DMS114 treated with DMSO at 0.1 percent for 48 hours (cell line): ENCODE measurements at regions not wholly inside any gene's neighbourhood (a gene's known extent, or its start where the extent isn't known, plus 50 kb on each side); places are given as distances from the start of the nearest gene placed in this dataset.

ENCODE experiments used
- DNase-seq: peaks from one replicate; lab custom pipeline; 2025; ENCODE audit not compliant: unreplicated experiment; lab: John Stamatoyannopoulos, UW

DNA sequence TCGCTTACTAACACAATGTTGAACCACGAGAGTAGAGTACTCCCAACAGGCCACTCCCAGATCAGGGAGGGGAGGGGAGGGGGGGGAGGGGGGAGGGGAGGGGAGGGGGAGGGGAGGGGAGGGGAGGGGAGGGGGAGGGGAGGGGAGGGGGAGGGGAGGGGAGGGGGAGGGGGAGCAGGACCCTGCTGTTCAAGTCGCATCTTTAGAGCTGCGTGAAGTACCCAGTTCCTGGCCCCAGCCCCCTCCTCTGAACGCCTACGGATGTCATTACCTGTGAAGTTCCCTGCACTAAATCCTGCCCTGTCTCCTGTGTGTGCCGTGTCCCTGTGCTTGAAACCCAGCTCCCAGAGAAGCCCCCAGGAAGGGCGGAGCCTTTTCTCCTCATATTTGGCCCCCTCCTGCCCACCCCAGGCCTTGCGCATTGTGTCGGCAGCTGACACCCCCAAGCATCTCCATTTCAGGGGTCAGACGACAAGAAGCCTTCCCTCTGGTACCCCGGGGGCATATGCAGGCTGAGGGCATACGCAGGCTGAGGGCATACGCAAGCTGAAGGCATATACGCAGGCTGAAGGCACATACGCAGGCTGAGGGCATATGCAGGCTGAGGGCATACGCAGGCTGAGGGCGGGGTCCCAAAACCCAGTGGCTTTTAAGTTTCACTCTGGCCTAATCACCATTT lies 330.2 kb downstream of the C16orf95 start:
- DNase-seq: no peak

- no peak for DNase-seq
Measured at GRCh38 chr16:86987746-86988670, 329.2 kb downstream of the C16orf95 start.

DNA sequence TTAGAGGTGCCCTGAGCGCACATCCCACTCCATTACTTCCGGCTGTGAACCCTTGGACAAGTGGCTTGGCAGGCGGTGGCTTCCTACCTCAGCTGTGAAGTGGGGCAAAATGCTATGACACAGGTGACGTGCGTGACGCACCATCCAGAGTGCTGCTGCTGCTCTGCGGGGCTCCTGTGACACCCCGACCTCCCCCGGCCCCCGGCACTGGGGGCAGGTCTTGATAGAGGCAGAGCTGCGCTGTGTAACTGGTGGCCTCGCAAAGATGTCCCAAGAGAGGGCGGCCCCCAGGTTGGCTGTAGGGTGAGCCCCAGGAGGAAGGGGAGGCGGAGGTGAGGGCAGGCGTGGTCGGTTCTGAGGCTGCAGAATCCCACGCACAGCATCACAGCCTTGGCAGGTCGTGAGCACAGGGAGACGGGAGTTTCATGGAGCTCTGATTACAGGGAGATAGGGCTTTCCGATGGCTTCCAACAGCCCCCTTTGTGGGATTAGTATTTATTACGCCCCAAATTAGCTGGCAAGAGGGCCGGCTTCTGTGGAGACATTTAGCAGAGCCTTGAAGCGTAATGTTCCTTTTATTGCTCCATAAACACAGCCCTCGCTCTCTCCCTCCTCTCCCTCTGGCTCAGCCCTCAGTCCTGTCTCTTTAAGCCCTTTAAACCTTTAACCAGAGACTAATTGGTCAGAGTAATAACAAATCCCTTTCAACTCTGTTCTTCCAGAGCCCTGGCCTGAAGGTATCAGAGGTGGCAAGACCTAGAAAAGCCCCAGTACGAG lies 328.1 kb downstream of the C16orf95 start:
- DNase-seq: no peak

DNA sequence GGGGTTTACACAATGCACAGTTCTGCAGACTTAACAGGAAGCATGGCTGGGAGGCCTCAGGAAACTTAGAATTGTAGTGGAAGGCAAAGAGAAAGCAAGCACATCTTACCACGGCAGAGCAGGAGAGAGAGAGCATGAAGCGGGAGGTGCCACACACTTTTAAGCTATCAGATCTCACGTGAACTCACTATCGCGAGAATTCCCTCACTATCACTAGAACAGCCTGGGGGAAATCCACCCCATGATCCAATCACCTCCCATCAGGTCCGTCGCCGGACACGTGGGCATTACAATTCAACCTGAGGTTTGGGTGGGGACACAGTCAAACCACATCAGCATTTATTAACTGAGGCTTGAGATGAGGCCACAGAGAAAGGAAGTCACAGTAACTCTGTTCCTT lies 326.7 kb downstream of the C16orf95 start:
- DNase-seq: no peak

- DNase-seq: no peak
Measured at GRCh38 chr16:86991679-86992078, 325.5 kb downstream of the C16orf95 start.

- no peak for DNase-seq
Measured at GRCh38 chr16:86992587-86992986, 324.6 kb downstream of the C16orf95 start.

DNA sequence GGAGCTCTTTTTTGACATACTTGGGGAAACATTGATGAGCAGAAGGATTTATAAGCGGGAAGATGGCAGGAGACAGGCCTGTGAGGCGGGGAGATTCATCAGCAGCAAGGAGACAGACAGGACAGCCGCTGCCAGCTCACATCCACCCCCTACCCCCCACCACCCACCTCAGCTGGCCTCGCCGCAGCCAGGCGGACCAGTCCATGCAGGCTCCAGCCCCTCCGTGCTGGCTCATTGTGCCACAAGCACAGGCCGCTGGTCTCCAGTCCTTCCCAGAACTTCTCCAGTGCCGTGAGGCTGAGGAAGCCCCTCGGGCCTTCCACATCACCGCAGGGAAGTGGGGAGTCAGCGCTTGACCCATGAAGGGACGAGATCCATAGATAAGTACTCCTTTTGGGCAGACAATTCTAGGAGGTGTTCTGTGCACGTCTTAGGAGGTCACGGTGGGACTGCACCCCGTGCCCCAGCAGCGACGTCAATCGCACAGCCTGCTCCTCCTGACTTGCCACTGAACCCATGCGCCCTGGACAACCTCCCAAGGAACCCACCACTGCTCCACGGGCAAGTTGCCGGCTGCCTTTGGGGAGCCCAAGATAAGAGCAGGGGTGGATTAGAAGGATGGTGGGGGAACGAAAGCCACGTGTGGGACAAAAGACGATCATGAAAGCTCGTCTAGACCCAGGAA lies 323.6 kb downstream of the C16orf95 start:
- no peak for DNase-seq

DNA sequence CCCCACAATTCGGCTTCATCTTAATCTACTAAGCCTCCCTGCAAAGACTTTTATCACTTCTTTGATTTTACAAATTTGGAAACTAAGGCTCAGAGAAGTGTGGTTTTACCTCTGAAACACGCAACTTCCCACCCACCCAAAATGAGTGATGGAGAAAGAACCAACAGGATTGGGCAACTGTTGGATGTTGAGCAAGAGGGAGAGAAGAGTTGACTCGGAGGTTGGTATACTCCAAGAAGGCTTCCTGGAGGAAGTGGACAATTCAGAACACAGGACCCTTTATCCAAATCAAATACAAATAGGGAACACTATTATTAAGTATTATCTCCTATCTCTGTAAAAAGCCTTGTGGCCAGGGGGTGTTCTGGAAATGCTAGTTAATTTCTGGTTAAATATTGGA lies 323.0 kb downstream of the C16orf95 start:
- DNase-seq: no peak

DNA sequence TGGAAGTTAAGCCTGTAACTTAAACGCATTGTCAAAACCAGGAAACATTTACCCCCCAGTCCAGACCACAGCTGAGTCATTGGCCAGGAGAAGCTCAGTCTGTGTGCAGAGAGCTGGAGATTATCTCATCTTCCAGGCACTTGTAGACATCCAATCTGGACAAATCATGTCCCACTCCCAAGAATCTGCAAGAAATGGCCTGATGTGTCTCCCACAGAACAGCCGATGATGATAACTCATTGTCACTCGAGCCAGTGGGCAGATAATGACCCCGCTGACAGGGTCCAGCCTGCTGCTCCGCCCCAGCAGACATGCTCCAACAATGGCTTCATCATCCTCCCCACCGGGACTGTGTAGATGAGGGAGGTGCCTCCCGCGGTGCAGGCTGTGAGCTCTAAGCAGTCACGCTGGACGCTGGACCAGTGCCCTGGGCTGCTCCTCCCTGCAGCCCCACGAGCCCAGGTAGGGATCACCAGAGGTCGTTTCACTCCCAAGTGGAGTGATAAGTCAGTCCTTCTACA lies 322.5 kb downstream of the C16orf95 start:
- DNase-seq: no peak

DNA sequence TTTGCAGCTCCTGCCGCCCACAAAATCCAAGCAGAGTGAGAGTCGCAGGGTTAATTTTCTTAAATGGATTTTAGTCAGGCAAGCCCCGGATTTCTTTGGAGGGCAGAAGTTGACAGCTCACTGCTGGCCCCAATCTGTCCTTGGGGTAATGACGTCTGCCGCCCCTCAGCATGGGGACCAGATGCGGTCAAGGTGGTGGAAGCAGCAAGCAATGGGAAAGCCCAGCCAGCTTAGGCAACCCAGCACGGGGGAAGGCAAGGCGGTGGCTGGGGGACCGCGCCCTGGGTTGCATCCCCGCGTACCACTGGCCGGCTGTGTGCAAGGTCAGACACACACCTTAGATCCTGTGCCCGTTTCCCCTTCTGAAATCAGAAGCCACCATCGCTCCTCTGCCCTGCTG lies 321.7 kb downstream of the C16orf95 start:
- DNase-seq: no peak

- DNase-seq: no peak
Measured at GRCh38 chr16:86996081-86996480, 321.1 kb downstream of the C16orf95 start.

- DNase-seq: no peak
Measured at GRCh38 chr16:86997058-86997457, 320.1 kb downstream of the C16orf95 start.

DNA sequence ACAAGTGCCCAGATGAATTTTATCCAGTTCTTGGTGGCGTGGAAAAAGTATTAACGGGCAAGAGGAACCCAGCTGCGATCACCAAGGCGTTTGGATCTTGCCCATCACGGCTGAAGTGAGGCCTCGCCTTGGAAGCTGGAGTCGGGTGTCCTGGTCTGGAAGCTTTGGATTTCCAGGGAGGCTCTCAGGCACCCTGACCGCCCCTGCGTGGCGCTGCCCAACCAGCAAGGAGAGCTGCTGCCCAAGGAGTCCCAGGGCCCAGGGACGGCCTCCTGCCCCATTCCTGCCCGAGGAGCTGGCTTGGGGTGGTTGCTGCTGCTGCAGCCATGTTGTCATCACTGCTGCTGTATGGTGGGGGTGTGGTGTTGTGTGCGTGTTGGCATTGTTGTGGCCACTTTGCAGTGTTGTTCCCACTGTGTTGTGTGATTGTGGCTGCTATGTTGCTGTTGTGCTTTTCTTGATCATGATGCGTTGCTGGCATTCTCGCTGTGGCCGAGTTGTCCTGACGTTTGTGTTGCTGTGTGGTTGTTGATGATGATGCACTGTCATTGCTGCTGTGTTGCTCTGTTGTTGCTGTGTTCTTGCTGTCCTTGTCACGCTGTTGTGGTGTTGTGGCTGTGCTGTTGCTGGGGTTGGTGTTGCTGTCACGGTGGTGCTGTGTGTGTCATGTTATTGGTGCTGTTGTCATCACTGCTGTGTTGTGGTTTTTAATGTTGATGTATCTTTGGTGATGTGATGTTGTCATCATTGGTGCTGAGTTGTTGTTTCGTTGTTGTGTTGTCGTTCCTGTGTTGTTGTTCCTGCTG lies 318.8 kb downstream of the C16orf95 start:
- no peak for DNase-seq

GRCh38 chr16:87000001-87000400 lies 317.2 kb downstream of the C16orf95 start:
- DNase-seq: no peak

- no peak for DNase-seq
Measured at GRCh38 chr16:87002717-87003413, 314.3 kb downstream of the C16orf95 start.

DNA sequence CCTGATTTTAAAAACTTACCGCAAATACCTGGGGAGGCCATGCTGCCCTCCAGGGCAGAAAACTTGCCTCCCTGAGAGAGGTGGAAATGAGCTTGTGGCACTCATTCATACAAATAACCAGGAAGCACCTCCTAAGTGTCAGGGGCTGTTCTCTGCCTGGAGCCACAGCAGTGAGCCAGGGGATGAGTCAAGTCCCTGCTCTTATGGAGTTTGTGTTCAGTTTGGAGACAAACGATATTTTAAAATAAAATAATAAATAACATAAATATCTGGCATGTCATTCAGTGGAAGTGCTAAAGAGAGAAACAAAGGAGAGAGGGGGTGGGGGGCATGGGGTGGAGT lies 313.8 kb downstream of the C16orf95 start:
- DNase-seq: no peak

DNA sequence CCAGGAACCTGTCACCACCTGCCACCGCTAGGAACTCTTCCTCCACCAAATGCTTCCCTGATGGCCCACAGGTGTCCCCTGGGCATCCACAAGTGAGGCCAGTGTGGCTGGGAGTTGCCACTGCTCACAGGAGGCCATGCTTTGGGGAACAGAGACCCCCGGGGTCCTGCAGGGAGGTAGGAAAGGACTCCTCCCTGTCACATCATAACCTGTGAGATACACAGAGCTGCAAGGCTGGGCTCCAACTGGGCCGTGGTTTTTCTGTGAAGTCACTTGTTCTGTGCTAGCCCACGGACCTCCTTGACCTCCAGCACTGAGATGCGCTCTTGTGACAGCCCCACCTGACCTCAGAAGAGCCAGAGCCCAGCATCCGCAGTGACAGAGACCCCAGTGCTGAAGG lies 311.2 kb downstream of the C16orf95 start:
- no peak for DNase-seq

DNA sequence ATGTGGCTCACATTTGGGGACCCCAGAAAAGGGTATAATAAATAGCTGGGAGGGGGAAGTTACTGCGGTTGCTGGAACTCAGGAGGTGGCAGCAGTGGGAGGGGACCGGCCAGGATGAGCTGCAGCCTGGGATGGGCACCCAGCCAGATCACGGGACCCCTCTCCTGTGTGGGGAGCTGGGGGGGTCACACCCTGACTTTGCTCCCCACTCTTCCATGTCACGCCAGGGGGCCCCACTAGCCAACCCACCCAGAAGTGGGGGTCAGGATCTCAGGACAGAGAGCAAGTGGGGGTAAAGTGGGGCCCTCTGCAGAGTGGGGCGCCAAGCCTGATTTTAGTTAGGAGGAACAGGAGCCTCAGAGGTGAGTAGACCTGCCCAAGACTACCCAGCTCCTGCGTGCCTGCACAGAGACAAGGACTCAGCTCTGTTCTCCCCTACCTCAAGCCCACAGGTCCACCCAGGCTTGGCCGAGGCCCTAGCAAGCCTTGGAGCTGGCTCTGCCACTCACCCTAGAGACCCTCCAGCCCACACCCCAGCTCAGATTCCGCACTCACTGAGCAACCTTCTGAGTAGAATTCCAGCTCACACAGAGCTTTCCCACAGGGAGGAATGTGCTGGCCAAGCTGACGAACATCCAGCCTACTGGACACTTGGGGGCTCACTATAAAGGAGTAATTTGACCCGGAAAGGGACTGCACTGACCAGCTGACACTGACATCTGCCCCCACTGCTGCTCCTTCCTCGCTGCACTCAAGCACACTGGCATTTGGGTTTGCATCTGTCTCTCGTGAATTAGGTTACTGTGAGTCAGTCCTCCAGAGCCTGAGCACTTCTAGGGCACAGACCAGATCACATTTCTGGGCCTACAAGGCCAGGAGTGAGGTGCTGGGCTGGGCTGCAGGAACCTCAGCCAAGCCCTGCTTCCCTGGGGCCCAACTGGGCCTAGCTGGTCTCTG lies 310.1 kb downstream of the C16orf95 start:
- DNase-seq: no peak
